ENCODE measurements at regions not wholly inside any gene's neighbourhood (a gene's known extent, or its start where the extent isn't known, plus 50 kb on each side); places are given as distances from the start of the nearest gene placed in this dataset.

- TF ChIP-seq GATA3 (IDR thresholded peaks at IDR 0.05; ENCODE audit: low read depth, low read length) (no peak), GATA2 (IDR thresholded peaks at IDR 0.05; ENCODE audit: low read depth, low read length) (no peak)
These were observed 288.5 kb downstream of the IRS2 start for GRCh38 chr13:109497917-109498316.
